OCI-LY7 (cell line): ENCODE measurements at regions not wholly inside any gene's neighbourhood (a gene's known extent, or its start where the extent isn't known, plus 50 kb on each side); places are given as distances from the start of the nearest gene placed in this dataset.

ENCODE experiments used
- CTCF ChIP-seq: fragments of 200-600 bp; sonication (generic); conservative IDR thresholded peaks from 2 replicates; pipeline ENCODE4 v1.5.1; 2014; ENCODE audit warnings: mild to moderate bottlenecking, antibody characterized with exemption, low read length, moderate library complexity, mixed read lengths
- EZH2phosphoT487 ChIP-seq: fragments of 200-600 bp; sonication (generic); IDR thresholded peaks from 2 replicates; pipeline ENCODE4 v1.6.1; 2018; ENCODE audit warnings: low read depth, borderline replicate concordance, mild to moderate bottlenecking, mixed run types, antibody characterized with exemption, low read length, moderate library complexity, mixed read lengths

- TF ChIP-seq CTCF (no peak), EZH2phosphoT487 (no peak)
Measured at GRCh38 chr18:55153346-55153745, 194.1 kb upstream of the CCDC68 start.
